PFSK-1 (cell line): ENCODE measurements at regions not wholly inside any gene's neighbourhood (a gene's known extent, or its start where the extent isn't known, plus 50 kb on each side); places are given as distances from the start of the nearest gene placed in this dataset.

Source experiments
- FOXP2 ChIP-seq: optimal IDR thresholded peaks from 2 replicates; pipeline ENCODE3; 2011; ENCODE audit warnings: borderline replicate concordance, control low read depth, inconsistent platforms; ENCODE audit not compliant: insufficient read depth; ENCODE audit errors: extremely low read length, extremely low read depth
- POLR2AphosphoS5 ChIP-seq: IDR thresholded peaks from 2 replicates; pipeline ENCODE4 v1.6.1; 2012; ENCODE audit warnings: low read depth, mild to moderate bottlenecking, control low read depth, low read length, moderate library complexity
- REST ChIP-seq, 2 experiments: IDR thresholded peaks; 2 replicates each; pipeline versions ENCODE4 v1.6.1 to v1.8.0; 2011 to 2012; ENCODE audit warnings: low read depth in 2 of 2, low read length in 2 of 2, control low read depth in 1 of 2, inconsistent platforms in 1 of 2, mild to moderate bottlenecking in 1 of 2, moderate library complexity in 1 of 2; ENCODE audit not compliant: insufficient read depth in 1 of 2
- SIN3A ChIP-seq: IDR thresholded peaks from 2 replicates; pipeline ENCODE4 v1.6.1; 2012; ENCODE audit warnings: mild to moderate bottlenecking, low read length, moderate library complexity, borderline replicate concordance; ENCODE audit not compliant: insufficient read depth
- TAF1 ChIP-seq: IDR thresholded peaks from 2 replicates; pipeline ENCODE4 v1.6.1; 2012; ENCODE audit warnings: low read length, control low read depth, borderline replicate concordance; ENCODE audit not compliant: insufficient read depth

GRCh38 chr17:79204261-79204660 is 129.6 kb downstream of the ENGASE start:
- no peak for TF ChIP-seq POLR2AphosphoS5
- TF ChIP-seq REST (IDR thresholded peaks at IDR 0.05; ENCODE audit: insufficient read depth in 1 of 2, low read depth in 2 of 2, low read length in 2 of 2): no peak
- no peak for TF ChIP-seq FOXP2
- no peak for TF ChIP-seq TAF1
- TF ChIP-seq SIN3A: no peak

- TF ChIP-seq POLR2AphosphoS5 (no peak), REST (IDR thresholded peaks at IDR 0.05; ENCODE audit: insufficient read depth in 1 of 2, low read depth in 2 of 2, low read length in 2 of 2) (no peak), FOXP2 (no peak), TAF1 (no peak), SIN3A (no peak)
Measured at GRCh38 chr17:79203657-79204056, 129.0 kb downstream of the ENGASE start.

- TF ChIP-seq SIN3A (no peak), REST (IDR thresholded peaks at IDR 0.05; ENCODE audit: insufficient read depth in 1 of 2, low read depth in 2 of 2, low read length in 2 of 2) (no peak), FOXP2 (no peak), POLR2AphosphoS5 (no peak), TAF1 (no peak)
Measured at GRCh38 chr17:79203016-79203415, 128.4 kb downstream of the ENGASE start.

- TF ChIP-seq SIN3A (no peak), FOXP2 (no peak), TAF1 (no peak), REST (IDR thresholded peaks at IDR 0.05; ENCODE audit: insufficient read depth in 1 of 2, low read depth in 2 of 2, low read length in 2 of 2) (no peak)
Measured at GRCh38 chr17:79202480-79202879, 127.9 kb downstream of the ENGASE start.

- no peak for TF ChIP-seq SIN3A
- TF ChIP-seq FOXP2: no peak
- TF ChIP-seq TAF1: no peak
Measured at GRCh38 chr17:79201536-79202227, 127.1 kb downstream of the ENGASE start.
